ENCODE measurements at regions not wholly inside any gene's neighbourhood (a gene's known extent, or its start where the extent isn't known, plus 50 kb on each side); places are given as distances from the start of the nearest gene placed in this dataset.

- no peaks in the 10 kb centered on the region for H3K79me2 ChIP-seq (ENCODE audit: control insufficient read depth, insufficient read depth, low read length)
- no peak overlapping the region for H3K4me2 ChIP-seq (ENCODE audit: insufficient read depth, low read length)
- no peaks in the 10 kb centered on the region for H3K9me1 ChIP-seq (ENCODE audit: control insufficient read depth, insufficient read depth, low read length)
- intact Hi-C loops (cut with micrococcal nuclease) = no loop called here
- ATAC-seq = no peak
- 0% methylated on average over 1 of the region's 1 CpG for WGBS (ENCODE audit: insufficient coverage, low coverage, missing lambda C conversion rate)
- ChIA-PET POLR2A (no interaction called here), CTCF (ENCODE audit: low intra/inter-chr PET ratio) (no interaction called here)
- H3K27ac ChIP-seq (ENCODE audit: extremely low read depth, low read depth, low read length) = no peak overlapping the region
- no TSS peak for BruUV-seq (replicated peaks)
- no peak overlapping the region for H3K4me3 ChIP-seq
- DNase-seq (ENCODE audit: extremely low read depth in 1 of 4, low spot score in 3 of 4) = no peak
- no peak overlapping the region for H2AFZ ChIP-seq (ENCODE audit: low read depth, low read length)
- in situ Hi-C loops (cut with MboI) = no loop called here
- H4K20me1 ChIP-seq (replicated peaks; ENCODE audit: control insufficient read depth, insufficient read depth, low read length) = no peaks in the 10 kb centered on the region
- H3K9me3 ChIP-seq (replicated peaks; ENCODE audit: control insufficient read depth, insufficient read depth, low read depth, low read length) = no peaks in the 10 kb centered on the region
- no peak overlapping the region for H3K9ac ChIP-seq (ENCODE audit: insufficient read depth in 1 of 2, low read depth in 2 of 2, low read length in 2 of 2)
- no peaks in the 10 kb centered on the region for H3K36me3 ChIP-seq (ENCODE audit: control insufficient read depth, insufficient read depth, low read length)
- H3K4me1 ChIP-seq (replicated peaks in 1 of 2; ENCODE audit: control insufficient read depth in 2 of 2, insufficient read depth in 2 of 2, low read length in 2 of 2) = no peaks in the 10 kb centered on the region
- H3K27me3 ChIP-seq (ENCODE audit: control insufficient read depth in 2 of 2, insufficient read depth in 2 of 2, low read length in 2 of 2) = no peaks in the 10 kb centered on the region
- no peak for FAIRE-seq
- TF ChIP-seq ZNF639 (CRISPR knock-in tag; conservative IDR thresholded peaks at IDR 0.05 in 1 of 2, IDR thresholded peaks at IDR 0.05 in 1 of 2) = no peak
- no peak for TF ChIP-seq ZNF280B (CRISPR knock-in tag; IDR thresholded peaks at IDR 0.05)
- no peak for TF ChIP-seq EP400 (IDR thresholded peaks at IDR 0.05)
- TF ChIP-seq AFF4 (CRISPR knock-in tag; IDR thresholded peaks at IDR 0.05) = no peak
- no peak for TF ChIP-seq TFAP4 (CRISPR knock-in tag; IDR thresholded peaks at IDR 0.05; ENCODE audit: borderline replicate concordance)
- no peak for TF ChIP-seq ZNF184 (CRISPR knock-in tag; IDR thresholded peaks at IDR 0.05)
- TF ChIP-seq ZNF449 (CRISPR knock-in tag; IDR thresholded peaks at IDR 0.05) = no peak
- TF ChIP-seq E2F8 (IDR thresholded peaks at IDR 0.05; ENCODE audit: low read depth, partially characterized antibody) = no peak
- TF ChIP-seq RBM25 (IDR thresholded peaks at IDR 0.05; ENCODE audit: low read depth, low read length, severe bottlenecking) = no peak
Observed at GRCh38 chr2:138842341-138842740, 62.2 kb upstream of the NXPH2 start.
